ENCODE measurements at regions not wholly inside any gene's neighbourhood (a gene's known extent, or its start where the extent isn't known, plus 50 kb on each side); places are given as distances from the start of the nearest gene placed in this dataset.

DNA sequence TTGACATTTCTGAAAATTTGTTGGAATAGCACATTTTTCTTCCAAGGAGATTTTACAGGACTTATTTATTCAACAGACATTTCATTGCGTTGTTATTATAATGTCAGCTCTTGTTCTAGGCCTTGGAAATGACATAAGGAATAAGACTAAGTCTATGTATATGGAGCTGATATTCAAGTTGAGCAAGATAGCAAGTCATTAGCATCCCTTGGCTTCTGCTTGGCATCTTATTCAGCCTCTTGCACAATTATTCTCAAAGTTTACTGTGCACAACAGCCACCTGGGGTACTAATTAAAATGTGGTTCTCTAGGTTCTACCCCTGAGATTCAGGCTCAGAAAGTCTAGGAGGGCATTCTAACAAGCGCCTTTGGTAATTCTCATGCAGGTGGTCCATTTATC is 304.8 kb upstream of the DDI1 start (continued):
- TF ChIP-seq, protein P1, sequence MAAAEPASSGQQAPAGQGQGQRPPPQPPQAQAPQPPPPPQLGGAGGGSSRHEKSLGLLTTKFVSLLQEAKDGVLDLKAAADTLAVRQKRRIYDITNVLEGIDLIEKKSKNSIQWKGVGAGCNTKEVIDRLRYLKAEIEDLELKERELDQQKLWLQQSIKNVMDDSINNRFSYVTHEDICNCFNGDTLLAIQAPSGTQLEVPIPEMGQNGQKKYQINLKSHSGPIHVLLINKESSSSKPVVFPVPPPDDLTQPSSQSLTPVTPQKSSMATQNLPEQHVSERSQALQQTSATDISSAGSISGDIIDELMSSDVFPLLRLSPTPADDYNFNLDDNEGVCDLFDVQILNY (CRISPR knock-in tag; conservative IDR thresholded peaks at IDR 0.05) = no peak
- TF ChIP-seq ZNF788 (CRISPR knock-in tag; IDR thresholded peaks at IDR 0.05; ENCODE audit: borderline replicate concordance) = no peak
- TF ChIP-seq CC2D1A (CRISPR knock-in tag; IDR thresholded peaks at IDR 0.05) = no peak

DNA sequence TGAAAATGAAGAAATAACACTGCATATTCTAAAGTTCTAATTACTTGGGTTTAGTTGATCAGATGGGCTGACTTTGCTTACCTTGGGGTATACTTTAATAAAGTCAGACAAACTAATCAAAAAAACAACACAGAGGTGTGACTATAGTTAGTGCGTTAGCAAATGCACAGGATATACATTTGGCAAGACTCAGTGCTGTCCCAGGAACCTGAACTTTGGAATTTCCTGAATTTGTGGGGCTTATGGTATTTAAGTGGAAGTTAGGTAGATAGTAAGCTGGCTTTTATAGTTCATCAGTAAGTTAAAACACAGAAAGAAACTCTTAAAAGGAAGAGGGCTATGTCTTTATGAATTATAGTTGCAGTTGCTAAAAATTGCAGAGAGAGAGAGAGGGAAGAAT is 302.6 kb upstream of the DDI1 start:
- DNase-seq (ENCODE audit: low spot score) = no peak
- POLR2A ChIA-PET = no interaction called here

More for the DNA sequence above, 302.6 kb upstream of the DDI1 start:
- no peaks in the 10 kb centered on the region for H3K4me1 ChIP-seq (ENCODE audit: insufficient read depth, low read length)
- H3K79me2 ChIP-seq (ENCODE audit: insufficient read depth, low read length) = no peaks in the 10 kb centered on the region
- CTCF ChIA-PET (ENCODE audit: low intra/inter-chr PET ratio, low total read pairs) = no interaction called here
- TF ChIP-seq MYPOP (CRISPR knock-in tag; IDR thresholded peaks at IDR 0.05) (no peak), KDM5B (CRISPR knock-in tag; IDR thresholded peaks at IDR 0.05; ENCODE audit: borderline replicate concordance) (no peak), ZNF326 (CRISPR knock-in tag; IDR thresholded peaks at IDR 0.05; ENCODE audit: borderline replicate concordance) (no peak), RAD51 (IDR thresholded peaks at IDR 0.05; ENCODE audit: borderline replicate concordance) (no peak), ZNF678 (CRISPR knock-in tag; IDR thresholded peaks at IDR 0.05) (no peak), ZBED4 (CRISPR knock-in tag; IDR thresholded peaks at IDR 0.05; ENCODE audit: borderline replicate concordance) (no peak), IRF9 (CRISPR knock-in tag; IDR thresholded peaks at IDR 0.05; ENCODE audit: borderline replicate concordance) (no peak), TBP (CRISPR knock-in tag; IDR thresholded peaks at IDR 0.05) (no peak)
- TF ChIP-seq, protein P2, sequence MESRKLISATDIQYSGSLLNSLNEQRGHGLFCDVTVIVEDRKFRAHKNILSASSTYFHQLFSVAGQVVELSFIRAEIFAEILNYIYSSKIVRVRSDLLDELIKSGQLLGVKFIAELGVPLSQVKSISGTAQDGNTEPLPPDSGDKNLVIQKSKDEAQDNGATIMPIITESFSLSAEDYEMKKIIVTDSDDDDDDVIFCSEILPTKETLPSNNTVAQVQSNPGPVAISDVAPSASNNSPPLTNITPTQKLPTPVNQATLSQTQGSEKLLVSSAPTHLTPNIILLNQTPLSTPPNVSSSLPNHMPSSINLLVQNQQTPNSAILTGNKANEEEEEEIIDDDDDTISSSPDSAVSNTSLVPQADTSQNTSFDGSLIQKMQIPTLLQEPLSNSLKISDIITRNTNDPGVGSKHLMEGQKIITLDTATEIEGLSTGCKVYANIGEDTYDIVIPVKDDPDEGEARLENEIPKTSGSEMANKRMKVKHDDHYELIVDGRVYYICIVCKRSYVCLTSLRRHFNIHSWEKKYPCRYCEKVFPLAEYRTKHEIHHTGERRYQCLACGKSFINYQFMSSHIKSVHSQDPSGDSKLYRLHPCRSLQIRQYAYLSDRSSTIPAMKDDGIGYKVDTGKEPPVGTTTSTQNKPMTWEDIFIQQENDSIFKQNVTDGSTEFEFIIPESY (CRISPR knock-in tag; IDR thresholded peaks at IDR 0.05) = no peak
- no peak overlapping the region for H3K4me2 ChIP-seq (ENCODE audit: low read depth, low read length)
- H3K36me3 ChIP-seq (replicated peaks in 1 of 2; ENCODE audit: control insufficient read depth in 1 of 2, insufficient read depth in 2 of 2, low read length in 2 of 2) = no peaks in the 10 kb centered on the region
- H4K20me1 ChIP-seq (ENCODE audit: insufficient read depth, low read length) = no peaks in the 10 kb centered on the region
- BruUV-seq (replicated peaks) = no TSS peak
- no peak overlapping the region for H3K27ac ChIP-seq (ENCODE audit: extremely low read length, insufficient read depth, low read length)
- intact Hi-C loops (cut with micrococcal nuclease; ENCODE audit: unreplicated experiment) = no loop called here
- FAIRE-seq (no peak), ATAC-seq (no peak)
- WGBS (ENCODE audit: low lambda C conversion rate) = 6% methylated on average over 1 of the region's 1 CpG
- no peak overlapping the region for H3K4me3 ChIP-seq (replicated peaks in 1 of 3; ENCODE audit: insufficient read depth in 1 of 3, low read depth in 2 of 3, low read length in 3 of 3)
- H3K9me3 ChIP-seq (ENCODE audit: low read length) = peaks cover 61% of the 10 kb centered on the region
- no peak overlapping the region for H2AFZ ChIP-seq (ENCODE audit: low read length)
- in situ Hi-C loops (cut with HindIII; ENCODE audit: extremely low pct_ligation_motif_present, low pct_unique_long_range_greater_than_20kb) = no loop called here
- no peaks in the 10 kb centered on the region for H3K27me3 ChIP-seq (ENCODE audit: control insufficient read depth in 1 of 2, insufficient read depth in 2 of 2, low read length in 2 of 2)
- H3K9ac ChIP-seq (ENCODE audit: insufficient read depth, low read depth, low read length) = no peak overlapping the region

Measured in HepG2 (cell line).